Rectal smooth muscle tissue (tissue), 1 donor: ENCODE measurements at regions not wholly inside any gene's neighbourhood (a gene's known extent, or its start where the extent isn't known, plus 50 kb on each side); places are given as distances from the start of the nearest gene placed in this dataset.

ENCODE experiments used
- H3K27ac ChIP-seq: one replicate; pipeline ENCODE4 v1.7.0; 2013; ENCODE audit warnings: low read depth, low read length, inconsistent platforms
- H3K27me3 ChIP-seq: one replicate; pipeline ENCODE4 v1.7.0; 2013; ENCODE audit warnings: low read length; ENCODE audit not compliant: control insufficient read depth, insufficient read depth
- H3K36me3 ChIP-seq: one replicate; pipeline ENCODE4 v1.7.0; 2013; ENCODE audit warnings: low read length; ENCODE audit not compliant: control insufficient read depth, insufficient read depth
- H3K4me1 ChIP-seq: one replicate; pipeline ENCODE4 v1.7.0; 2013; ENCODE audit warnings: low read length; ENCODE audit not compliant: control insufficient read depth, insufficient read depth
- H3K4me3 ChIP-seq: one replicate; pipeline ENCODE4 v1.7.0; 2013; ENCODE audit warnings: low read length
- H3K9ac ChIP-seq: one replicate; pipeline ENCODE4 v1.7.0; 2013; ENCODE audit warnings: low read length

- Histone ChIP-seq H3K4me1 (no peaks in the 10 kb centered on the region), H3K27me3 (no peaks in the 10 kb centered on the region), H3K4me3 (no peak overlapping the region), H3K9ac (no peak overlapping the region), H3K27ac (no peak overlapping the region), H3K36me3 (no peaks in the 10 kb centered on the region)
Measured at GRCh38 chr11:115579181-115579825, 75.1 kb upstream of the CADM1 start.

GRCh38 chr11:115578275-115578674, 74.1 kb upstream of the CADM1 start:
- Histone ChIP-seq H3K4me1 (no peaks in the 10 kb centered on the region), H3K36me3 (no peaks in the 10 kb centered on the region), H3K4me3 (no peak overlapping the region), H3K9ac (no peak overlapping the region), H3K27me3 (no peaks in the 10 kb centered on the region), H3K27ac (no peak overlapping the region)

GRCh38 chr11:115577701-115578100, 73.5 kb upstream of the CADM1 start:
- no peaks in the 10 kb centered on the region for H3K27me3 ChIP-seq
- no peak overlapping the region for H3K4me3 ChIP-seq
- H3K27ac ChIP-seq = no peak overlapping the region
- no peak overlapping the region for H3K9ac ChIP-seq
- no peaks in the 10 kb centered on the region for H3K4me1 ChIP-seq
- H3K36me3 ChIP-seq = no peaks in the 10 kb centered on the region

- H3K4me3 ChIP-seq = no peak overlapping the region
- no peak overlapping the region for H3K27ac ChIP-seq
Measured at GRCh38 chr11:115576606-115577380, 72.6 kb upstream of the CADM1 start.

GRCh38 chr11:115572551-115572950, 68.3 kb upstream of the CADM1 start:
- Histone ChIP-seq H3K9ac (no peak overlapping the region), H3K27me3 (no peaks in the 10 kb centered on the region), H3K36me3 (no peaks in the 10 kb centered on the region), H3K27ac (no peak overlapping the region), H3K4me1 (no peaks in the 10 kb centered on the region), H3K4me3 (no peak overlapping the region)

More at GRCh38 chr11:115576606-115577380, 72.6 kb upstream of the CADM1 start:
- Histone ChIP-seq H3K4me1 (no peaks in the 10 kb centered on the region), H3K36me3 (no peaks in the 10 kb centered on the region), H3K27me3 (no peaks in the 10 kb centered on the region), H3K9ac (no peak overlapping the region)

- Histone ChIP-seq H3K27me3 (no peaks in the 10 kb centered on the region), H3K9ac (no peak overlapping the region), H3K4me3 (no peak overlapping the region), H3K27ac (no peak overlapping the region), H3K36me3 (no peaks in the 10 kb centered on the region), H3K4me1 (no peaks in the 10 kb centered on the region)
Measured at GRCh38 chr11:115566180-115566764, 62.1 kb upstream of the CADM1 start.

- no peak overlapping the region for H3K4me3 ChIP-seq
- H3K4me1 ChIP-seq = no peaks in the 10 kb centered on the region
Measured at GRCh38 chr11:115564851-115565250, 60.6 kb upstream of the CADM1 start.

GRCh38 chr11:115561116-115561515, 56.9 kb upstream of the CADM1 start:
- Histone ChIP-seq H3K9ac (no peak overlapping the region), H3K4me1 (no peaks in the 10 kb centered on the region), H3K27ac (no peak overlapping the region), H3K27me3 (no peaks in the 10 kb centered on the region), H3K36me3 (no peaks in the 10 kb centered on the region), H3K4me3 (no peak overlapping the region)

More at GRCh38 chr11:115564851-115565250, 60.6 kb upstream of the CADM1 start:
- Histone ChIP-seq H3K27ac (no peak overlapping the region), H3K36me3 (no peaks in the 10 kb centered on the region), H3K9ac (no peak overlapping the region), H3K27me3 (no peaks in the 10 kb centered on the region)

GRCh38 chr11:115558635-115559034, 54.4 kb upstream of the CADM1 start:
- H3K4me1 ChIP-seq = no peaks in the 10 kb centered on the region
- H3K9ac ChIP-seq = no peak overlapping the region
- H3K27me3 ChIP-seq = no peaks in the 10 kb centered on the region
- H3K27ac ChIP-seq = no peak overlapping the region
- H3K36me3 ChIP-seq = no peaks in the 10 kb centered on the region
- no peak overlapping the region for H3K4me3 ChIP-seq

GRCh38 chr11:115557681-115558080, 53.5 kb upstream of the CADM1 start:
- H3K27me3 ChIP-seq = no peaks in the 10 kb centered on the region
- no peak overlapping the region for H3K9ac ChIP-seq
- no peak overlapping the region for H3K4me3 ChIP-seq
- H3K4me1 ChIP-seq = no peaks in the 10 kb centered on the region
- no peaks in the 10 kb centered on the region for H3K36me3 ChIP-seq
- H3K27ac ChIP-seq = no peak overlapping the region

- H3K9ac ChIP-seq = no peak overlapping the region
- H3K27ac ChIP-seq = no peak overlapping the region
- H3K4me3 ChIP-seq = no peak overlapping the region
- no peaks in the 10 kb centered on the region for H3K4me1 ChIP-seq
- H3K36me3 ChIP-seq = no peaks in the 10 kb centered on the region
- H3K27me3 ChIP-seq = no peaks in the 10 kb centered on the region
Measured at GRCh38 chr11:115556984-115557383, 52.8 kb upstream of the CADM1 start.

- no peaks in the 10 kb centered on the region for H3K4me1 ChIP-seq
- no peaks in the 10 kb centered on the region for H3K27me3 ChIP-seq
- H3K27ac ChIP-seq = no peak overlapping the region
- H3K36me3 ChIP-seq = no peaks in the 10 kb centered on the region
- H3K4me3 ChIP-seq = no peak overlapping the region
- H3K9ac ChIP-seq = no peak overlapping the region
Measured at GRCh38 chr11:115555336-115556090, 51.3 kb upstream of the CADM1 start.
